ENCODE measurements at regions not wholly inside any gene's neighbourhood (a gene's known extent, or its start where the extent isn't known, plus 50 kb on each side); places are given as distances from the start of the nearest gene placed in this dataset.
"Not testable (repeated sequence)": the region's sequence is repeated elsewhere in the genome, so short reads cannot be mapped to it uniquely, and the experiment has no call there.

DNA sequence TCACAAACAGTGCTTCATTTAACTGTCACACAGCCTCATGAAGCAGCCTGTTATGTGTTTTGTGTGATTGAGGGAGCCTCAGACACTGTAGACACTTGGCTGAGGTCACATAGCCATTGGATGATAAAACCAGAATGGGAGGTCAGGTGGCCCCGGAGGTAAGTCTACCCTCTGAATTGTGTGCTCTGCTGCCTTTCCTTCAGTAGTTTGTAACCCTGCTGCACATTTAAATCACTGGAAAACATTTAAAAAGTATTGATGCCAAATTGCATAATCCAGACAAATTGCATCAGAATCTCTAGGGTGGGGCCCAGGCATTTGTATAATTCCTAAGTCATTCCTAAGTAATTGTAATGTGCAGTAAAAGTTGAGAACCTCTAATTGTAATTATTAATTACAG, 85.2 kb upstream of the ECI2 start:
- no peak for TF ChIP-seq CTCF (IDR thresholded peaks at IDR 0.05)
- H3K36me3 Mint-ChIP-seq (ENCODE audit: unreplicated experiment): no peaks in the 10 kb centered on the region
- H3K4me3 Mint-ChIP-seq (ENCODE audit: unreplicated experiment): no peak overlapping the region
- DNase-seq (ENCODE audit: extremely low spot score, unreplicated experiment): no peak
- no peaks in the 10 kb centered on the region for H3K9me3 Mint-ChIP-seq (ENCODE audit: unreplicated experiment)
- no peaks in the 10 kb centered on the region for H3K4me1 Mint-ChIP-seq (ENCODE audit: unreplicated experiment)
- peaks cover 15% of the 10 kb centered on the region for H3K27me3 Mint-ChIP-seq (ENCODE audit: unreplicated experiment)
- no peak overlapping the region for H3K27ac Mint-ChIP-seq (ENCODE audit: unreplicated experiment)

GRCh38 chr6:4218619-4219317, 83.4 kb upstream of the ECI2 start:
- H3K9me3 Mint-ChIP-seq (ENCODE audit: unreplicated experiment): not testable (repeated sequence)

GRCh38 chr6:4212588-4212987, 77.2 kb upstream of the ECI2 start:
- H3K27me3 Mint-ChIP-seq (ENCODE audit: unreplicated experiment): peaks cover 19% of the 10 kb centered on the region
- DNase-seq (ENCODE audit: extremely low spot score, unreplicated experiment): no peak
- peaks cover 2% of the 10 kb centered on the region for H3K4me1 Mint-ChIP-seq (ENCODE audit: unreplicated experiment)
- H3K9me3 Mint-ChIP-seq (ENCODE audit: unreplicated experiment): peaks cover 4% of the 10 kb centered on the region
- no peak overlapping the region for H3K4me3 Mint-ChIP-seq (ENCODE audit: unreplicated experiment)
- no peak for TF ChIP-seq CTCF (IDR thresholded peaks at IDR 0.05)
- no peak overlapping the region for H3K27ac Mint-ChIP-seq (ENCODE audit: unreplicated experiment)
- H3K36me3 Mint-ChIP-seq (ENCODE audit: unreplicated experiment): no peaks in the 10 kb centered on the region

More at GRCh38 chr6:4218619-4219317, 83.4 kb upstream of the ECI2 start:
- not testable (repeated sequence) for DNase-seq (ENCODE audit: extremely low spot score, unreplicated experiment); H3K4me1 Mint-ChIP-seq (ENCODE audit: unreplicated experiment); H3K36me3 Mint-ChIP-seq (ENCODE audit: unreplicated experiment); H3K4me3 Mint-ChIP-seq (ENCODE audit: unreplicated experiment); H3K27ac Mint-ChIP-seq (ENCODE audit: unreplicated experiment)
- peaks cover 22% of the 10 kb centered on the region for H3K27me3 Mint-ChIP-seq (ENCODE audit: unreplicated experiment)

GRCh38 chr6:4210629-4211419, 75.4 kb upstream of the ECI2 start:
- peaks cover 10% of the 10 kb centered on the region for H3K27me3 Mint-ChIP-seq (ENCODE audit: unreplicated experiment)
- TF ChIP-seq CTCF (IDR thresholded peaks at IDR 0.05): peak; percentile 73
- H3K36me3 Mint-ChIP-seq (ENCODE audit: unreplicated experiment): no peaks in the 10 kb centered on the region
- H3K4me3 Mint-ChIP-seq (ENCODE audit: unreplicated experiment): no peak overlapping the region
- peaks cover 2% of the 10 kb centered on the region for H3K4me1 Mint-ChIP-seq (ENCODE audit: unreplicated experiment)
- peaks cover 4% of the 10 kb centered on the region for H3K9me3 Mint-ChIP-seq (ENCODE audit: unreplicated experiment)
- DNase-seq (ENCODE audit: extremely low spot score, unreplicated experiment): no peak
- no peak overlapping the region for H3K27ac Mint-ChIP-seq (ENCODE audit: unreplicated experiment)

GRCh38 chr6:4209196-4209595, 73.8 kb upstream of the ECI2 start:
- peaks cover 2% of the 10 kb centered on the region for H3K4me1 Mint-ChIP-seq (ENCODE audit: unreplicated experiment)
- peaks cover 13% of the 10 kb centered on the region for H3K27me3 Mint-ChIP-seq (ENCODE audit: unreplicated experiment)
- H3K27ac Mint-ChIP-seq (ENCODE audit: unreplicated experiment): no peak overlapping the region
- DNase-seq (ENCODE audit: extremely low spot score, unreplicated experiment): no peak
- no peak for TF ChIP-seq CTCF (IDR thresholded peaks at IDR 0.05)
- no peaks in the 10 kb centered on the region for H3K36me3 Mint-ChIP-seq (ENCODE audit: unreplicated experiment)
- H3K4me3 Mint-ChIP-seq (ENCODE audit: unreplicated experiment): no peak overlapping the region
- peaks cover 14% of the 10 kb centered on the region for H3K9me3 Mint-ChIP-seq (ENCODE audit: unreplicated experiment)
